WTC11 (cell line): ENCODE measurements at regions not wholly inside any gene's neighbourhood (a gene's known extent, or its start where the extent isn't known, plus 50 kb on each side); places are given as distances from the start of the nearest gene placed in this dataset.

Experiments used
- ATF2 ChIP-seq: sonication (generic); formaldehyde crosslinking; IDR thresholded peaks from 2 replicates; pipeline ENCODE4 v1.8.1; 2022; ENCODE audit warnings: low read depth, missing genetic modification reagents, borderline replicate concordance
- CREM ChIP-seq: sonication (generic); formaldehyde crosslinking; IDR thresholded peaks from 2 replicates; pipeline ENCODE4 v1.8.1; 2022; ENCODE audit warnings: mild to moderate bottlenecking, missing genetic modification reagents, moderate library complexity
- CTCF ChIP-seq: fragments of 200-600 bp; IDR thresholded peaks from 2 replicates; pipeline ENCODE4 v1.8.0; 2022; ENCODE audit warnings: antibody characterized with exemption
- IRF2 ChIP-seq: sonication (generic); formaldehyde crosslinking; IDR thresholded peaks from 2 replicates; pipeline ENCODE4 v1.8.0; 2022; ENCODE audit warnings: low read depth, missing genetic modification reagents, borderline replicate concordance
- JUN ChIP-seq: sonication (generic); formaldehyde crosslinking; IDR thresholded peaks from 2 replicates; pipeline ENCODE4 v1.8.0; 2023; ENCODE audit warnings: mild to moderate bottlenecking, missing genetic modification reagents
- MYBL2 ChIP-seq: sonication (generic); formaldehyde crosslinking; IDR thresholded peaks from 2 replicates; pipeline ENCODE4 v1.8.1; 2023; ENCODE audit warnings: mild to moderate bottlenecking, moderate library complexity, missing genetic modification reagents
- RELA ChIP-seq: sonication (generic); formaldehyde crosslinking; IDR thresholded peaks from 2 replicates; pipeline ENCODE4 v1.8.1; 2022; ENCODE audit warnings: missing genetic modification reagents, mild to moderate bottlenecking, borderline replicate concordance
- TEAD4 ChIP-seq: sonication (generic); formaldehyde crosslinking; IDR thresholded peaks from 2 replicates; pipeline ENCODE4 v1.8.0; 2022; ENCODE audit warnings: mild to moderate bottlenecking, missing genetic modification reagents
- TP53 ChIP-seq: sonication (generic); formaldehyde crosslinking; IDR thresholded peaks from 2 replicates; pipeline ENCODE4 v1.8.1; 2023; ENCODE audit warnings: mild to moderate bottlenecking, missing genetic modification reagents
- USF1 ChIP-seq: sonication (generic); formaldehyde crosslinking; IDR thresholded peaks from 2 replicates; pipeline ENCODE4 v1.8.0; 2022; ENCODE audit warnings: mild to moderate bottlenecking, missing genetic modification reagents
- USF2 ChIP-seq: sonication (generic); formaldehyde crosslinking; IDR thresholded peaks from 2 replicates; pipeline ENCODE4 v1.8.1; 2023; ENCODE audit warnings: mild to moderate bottlenecking, missing genetic modification reagents, moderate library complexity
- ZNF232 ChIP-seq: sonication (generic); formaldehyde crosslinking; IDR thresholded peaks from 2 replicates; pipeline ENCODE4 v1.8.0; 2022; ENCODE audit warnings: mild to moderate bottlenecking, missing genetic modification reagents
- ZNF317 ChIP-seq: sonication (generic); formaldehyde crosslinking; IDR thresholded peaks from 2 replicates; pipeline ENCODE4 v1.8.1; 2023; ENCODE audit warnings: low read depth, mild to moderate bottlenecking, moderate library complexity, missing genetic modification reagents, borderline replicate concordance

- TF ChIP-seq CTCF = no peak
- no peak for TF ChIP-seq ATF2 (CRISPR knock-in tag)
- no peak for TF ChIP-seq ZNF232 (CRISPR knock-in tag)
- no peak for TF ChIP-seq IRF2 (CRISPR knock-in tag)
- TF ChIP-seq TEAD4 (CRISPR knock-in tag) = no peak
- TF ChIP-seq TP53 = no peak
- TF ChIP-seq RELA (CRISPR knock-in tag) = no peak
- no peak for TF ChIP-seq ZNF317
- TF ChIP-seq CREM (CRISPR knock-in tag) = no peak
- no peak for TF ChIP-seq MYBL2
- TF ChIP-seq USF1 (CRISPR knock-in tag) = no peak
- TF ChIP-seq USF2 (CRISPR knock-in tag) = no peak
- no peak for TF ChIP-seq JUN (CRISPR knock-in tag)
Observed at GRCh38 chr13:39100996-39101738, 62.9 kb downstream of the NHLRC3 start.
